Dermis blood vessel endothelial cell (primary cell): ENCODE measurements at regions not wholly inside any gene's neighbourhood (a gene's known extent, or its start where the extent isn't known, plus 50 kb on each side); places are given as distances from the start of the nearest gene placed in this dataset.

ENCODE experiments used
- DNase-seq: peaks from one replicate; pipeline ENCODE4 v3.0.0; 2010

GRCh38 chr2:76572981-76573380 lies 862.3 kb upstream of the GCFC2 start:
- DNase-seq, result no peak

DNA sequence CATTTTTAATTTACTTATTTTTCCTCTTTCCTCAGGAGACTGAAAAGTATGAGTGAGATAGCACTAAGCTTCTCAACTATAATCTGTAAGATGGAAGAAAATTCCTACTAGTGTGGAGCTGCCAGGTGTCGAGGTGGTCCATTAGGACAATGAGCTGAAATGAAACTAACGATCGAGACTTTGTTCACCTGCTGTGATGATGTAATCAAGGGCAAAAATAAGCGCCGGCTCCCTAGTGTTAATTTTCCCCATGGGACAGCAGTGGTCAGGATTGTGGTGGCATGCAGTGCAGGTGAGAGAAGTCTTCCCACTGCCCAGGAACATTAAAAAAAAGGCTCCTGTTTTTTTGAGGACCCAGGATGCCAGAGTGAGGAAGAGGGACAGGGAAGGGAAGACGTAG lies 859.1 kb upstream of the GCFC2 start:
- DNase-seq, result no peak

GRCh38 chr2:76567478-76567877 lies 856.8 kb upstream of the GCFC2 start:
- no peak for DNase-seq

GRCh38 chr2:76564734-76565133 lies 854.0 kb upstream of the GCFC2 start:
- DNase-seq, result no peak

GRCh38 chr2:76563730-76564129 lies 853.0 kb upstream of the GCFC2 start:
- DNase-seq, result no peak

GRCh38 chr2:76558157-76558556 lies 847.4 kb upstream of the GCFC2 start:
- DNase-seq, result no peak

GRCh38 chr2:76556018-76556417 lies 845.3 kb upstream of the GCFC2 start:
- DNase-seq, result no peak

DNA sequence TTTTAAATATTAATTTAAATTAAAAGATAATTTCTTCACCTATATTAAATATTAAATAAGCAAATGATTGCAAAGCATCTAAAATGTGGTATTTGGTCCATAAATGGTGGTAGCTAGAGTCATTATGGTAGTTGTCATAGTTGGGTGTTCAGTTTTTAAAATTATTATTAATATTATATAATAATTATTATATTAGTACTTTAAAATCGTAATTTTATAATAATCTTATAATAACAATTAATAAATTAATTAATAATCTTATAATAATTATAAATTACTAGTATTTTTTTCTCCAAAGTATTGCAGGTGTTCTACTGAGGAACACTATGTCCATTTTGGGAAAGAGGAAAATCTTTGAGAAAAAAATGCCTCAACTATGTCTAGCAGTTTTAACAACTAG lies 835.5 kb upstream of the GCFC2 start:
- DNase-seq, result no peak

DNA sequence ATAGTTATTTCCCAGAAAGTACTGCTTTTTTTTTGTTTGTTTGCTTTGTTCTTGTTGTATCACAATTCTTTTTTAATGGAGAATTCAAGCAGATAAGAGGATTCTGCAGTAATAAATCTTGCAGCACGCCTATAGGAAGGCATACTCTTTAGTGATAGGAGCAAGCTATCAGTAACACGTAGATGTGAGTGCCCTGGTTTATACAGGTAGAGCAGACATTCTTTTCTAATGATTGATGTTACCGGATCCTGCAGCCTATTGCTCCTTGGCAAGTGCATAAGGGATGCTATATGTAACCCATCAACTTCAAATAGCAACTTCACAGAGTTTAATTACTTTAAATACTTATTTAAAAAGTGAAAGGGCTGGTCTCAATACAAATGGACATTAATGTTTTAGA lies 834.2 kb upstream of the GCFC2 start:
- DNase-seq, result no peak

- no peak for DNase-seq
Observed at GRCh38 chr2:76517574-76517909, 806.8 kb upstream of the GCFC2 start.

DNA sequence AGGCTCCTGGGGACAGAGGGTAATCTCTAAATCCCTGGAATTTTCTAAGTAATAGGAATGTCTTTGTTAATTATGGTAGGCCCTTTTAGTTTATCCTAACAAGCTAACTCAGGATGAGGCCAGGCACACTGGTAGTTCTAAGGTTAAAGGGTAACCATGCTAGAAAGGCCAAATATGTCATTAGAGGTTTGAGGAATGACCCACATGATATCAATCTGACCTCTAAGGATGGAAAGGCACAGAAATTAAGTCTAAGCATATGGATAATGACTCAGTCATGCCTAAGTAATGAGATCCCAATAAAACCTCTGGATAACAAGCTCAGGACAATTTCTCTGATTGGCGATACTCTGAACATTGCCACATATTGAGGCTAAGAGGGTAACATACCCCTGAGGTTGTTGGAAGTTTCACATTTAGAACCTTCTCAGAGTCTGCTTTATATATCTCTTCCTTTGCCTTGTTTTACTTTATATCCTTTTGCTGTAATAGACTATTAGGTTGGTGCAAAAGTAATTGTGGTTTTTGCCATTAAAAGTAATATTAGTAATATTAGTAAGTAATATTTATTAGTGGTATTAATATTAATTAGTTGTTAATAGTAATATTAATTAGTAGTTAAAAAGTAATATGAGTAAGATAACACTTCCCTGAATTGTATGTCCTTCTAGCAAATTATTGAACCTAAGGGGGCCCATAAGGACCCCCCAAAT lies 806.3 kb upstream of the GCFC2 start:
- no peak for DNase-seq

DNA sequence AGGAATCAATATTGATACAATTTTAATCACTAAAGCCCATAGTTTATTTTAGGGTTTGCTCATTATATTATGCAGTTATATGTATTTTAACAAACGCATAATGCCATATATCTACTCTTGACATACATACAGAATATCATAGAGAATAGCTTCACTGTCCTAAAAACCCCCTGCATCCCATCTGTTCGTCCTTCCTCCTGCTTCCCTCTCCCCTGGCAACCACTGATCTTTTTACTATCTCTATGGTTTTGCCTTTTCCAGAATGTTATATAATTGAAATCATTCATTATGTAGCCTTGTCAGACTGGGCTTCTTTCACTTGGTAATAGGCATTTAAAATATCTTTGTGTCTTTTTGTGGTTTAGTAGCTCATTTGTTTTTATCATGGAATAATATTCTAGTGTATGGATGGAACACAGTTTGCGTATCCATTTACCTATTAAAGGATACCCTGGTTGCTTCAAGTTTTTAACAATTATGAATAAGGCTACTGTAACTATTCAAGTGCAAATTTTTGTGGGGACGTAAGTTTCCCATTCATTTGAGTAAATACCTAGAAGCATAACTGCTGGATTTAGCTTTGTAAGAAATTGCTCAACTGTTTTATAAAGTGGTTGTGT lies 801.6 kb upstream of the GCFC2 start:
- DNase-seq, result no peak

- DNase-seq, result no peak
Observed at GRCh38 chr2:76506538-76506937, 795.8 kb upstream of the GCFC2 start.

DNA sequence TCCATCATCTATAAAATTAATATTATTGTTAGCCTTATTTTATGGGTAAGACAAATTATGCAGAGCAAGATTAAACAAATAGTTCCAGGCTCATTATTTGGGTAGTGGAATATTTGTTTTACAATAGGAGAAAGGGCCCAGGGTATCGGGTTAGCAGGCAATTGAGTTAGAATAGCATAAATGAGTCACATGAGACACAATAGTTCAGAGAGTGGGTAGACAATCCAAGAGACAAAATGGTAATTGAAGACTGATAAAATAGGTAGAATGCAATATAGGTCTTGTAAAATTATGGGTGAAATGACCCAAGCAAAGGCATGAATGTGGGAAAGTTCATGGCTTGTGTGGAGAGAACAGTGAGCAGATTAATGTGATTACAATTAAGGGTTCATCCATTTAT lies 790.9 kb upstream of the GCFC2 start:
- DNase-seq, result no peak

DNA sequence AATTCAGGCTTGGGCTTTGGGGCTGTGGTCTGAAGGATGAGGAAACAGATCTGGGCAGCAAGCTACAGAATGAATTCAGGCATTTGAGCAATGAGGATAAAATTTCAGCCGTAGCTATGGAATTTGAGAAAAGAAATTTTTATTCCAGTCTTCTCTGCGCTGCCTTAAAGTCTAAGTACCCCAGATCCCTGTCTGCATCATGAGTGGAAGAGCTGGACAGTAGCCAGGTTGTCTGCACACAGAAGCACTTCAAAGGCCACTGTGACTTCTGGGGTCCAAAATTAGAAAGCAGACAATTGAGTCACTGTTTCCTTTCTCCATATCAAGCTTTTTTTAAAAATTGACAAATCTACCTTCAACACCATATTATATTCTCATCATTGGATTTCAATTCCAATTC lies 787.6 kb upstream of the GCFC2 start:
- DNase-seq, result no peak

GRCh38 chr2:76491503-76491902 lies 780.8 kb upstream of the GCFC2 start:
- DNase-seq, result no peak

- DNase-seq, result no peak
Observed at GRCh38 chr2:76478266-76479035, 767.7 kb upstream of the GCFC2 start.

- DNase-seq, result no peak
Observed at GRCh38 chr2:76472946-76473345, 762.2 kb upstream of the GCFC2 start.

DNA sequence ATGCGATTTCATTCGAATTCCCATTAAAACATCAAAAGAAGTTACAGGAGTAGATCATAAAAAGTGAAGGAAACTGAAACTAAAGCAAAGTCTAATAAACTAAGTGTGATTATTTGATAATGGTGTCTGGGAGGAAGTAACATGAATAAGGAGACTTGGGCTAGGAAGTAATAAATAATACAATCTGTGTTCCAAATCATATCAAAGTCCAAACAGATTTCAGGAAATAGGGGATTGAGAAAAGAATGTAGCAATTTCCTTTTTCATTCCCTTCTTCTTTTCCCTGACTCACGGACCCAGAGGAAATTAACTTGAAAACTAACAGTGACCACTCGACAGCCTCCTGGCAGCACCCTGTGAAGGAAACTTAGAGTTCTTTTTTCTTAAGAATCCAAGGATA lies 758.4 kb upstream of the GCFC2 start:
- DNase-seq, result no peak

DNA sequence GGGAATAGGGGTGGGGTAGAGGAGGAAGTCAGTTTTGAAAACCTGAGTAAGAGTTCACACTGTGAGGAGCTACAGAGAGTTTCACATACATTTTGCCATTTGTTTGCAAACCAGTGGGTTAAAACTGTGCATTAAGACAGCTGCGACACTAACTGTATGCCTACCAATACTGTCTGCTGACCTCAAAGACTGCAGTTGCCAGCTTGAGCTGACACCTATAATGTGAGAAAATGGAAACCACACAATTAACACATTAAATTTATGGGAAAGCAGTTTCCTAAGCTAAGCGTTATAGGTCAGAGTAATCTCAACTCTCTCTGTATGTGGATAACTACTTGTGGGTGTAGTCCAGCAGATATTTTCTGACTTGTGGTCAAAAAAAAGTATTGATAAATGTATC lies 756.6 kb upstream of the GCFC2 start:
- DNase-seq, result no peak

GRCh38 chr2:76464310-76464709 lies 753.6 kb upstream of the GCFC2 start:
- DNase-seq, result no peak

DNA sequence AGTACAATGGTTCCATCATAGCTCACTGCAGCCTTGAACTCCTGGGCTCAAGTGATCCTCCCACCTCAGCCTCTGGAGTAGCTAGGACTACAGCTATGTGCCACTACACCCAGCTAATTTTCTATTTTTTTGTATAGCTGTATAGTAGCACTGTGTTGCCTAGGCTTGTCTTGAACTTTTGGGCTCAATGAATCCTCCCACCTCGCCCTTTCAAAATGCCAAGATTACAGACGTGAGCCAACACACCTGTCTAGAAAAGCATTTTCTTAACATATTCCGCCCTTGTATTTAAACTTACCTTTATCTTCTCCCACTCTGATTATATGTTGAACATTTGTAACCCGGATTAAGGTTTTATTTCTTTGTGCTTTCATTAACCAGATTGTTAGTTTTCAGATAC lies 750.7 kb upstream of the GCFC2 start:
- no peak for DNase-seq

- DNase-seq, result no peak
Observed at GRCh38 chr2:76455910-76456309, 745.2 kb upstream of the GCFC2 start.

GRCh38 chr2:76450024-76450475 lies 739.3 kb upstream of the GCFC2 start:
- DNase-seq, result no peak
